HFFc6 (cell line): ENCODE measurements at regions not wholly inside any gene's neighbourhood (a gene's known extent, or its start where the extent isn't known, plus 50 kb on each side); places are given as distances from the start of the nearest gene placed in this dataset.

Experiments used
- DNase-seq: peaks from one replicate; pipeline ENCODE4 v3.0.0-alpha.2; 2018
- H3K27ac Mint-ChIP-seq: 2 replicates; pipeline ENCODE4 v1.8.0; 2020; ENCODE audit warnings: mild to moderate bottlenecking, mixed read lengths
- H3K27me3 Mint-ChIP-seq: 2 replicates; pipeline ENCODE4 v1.8.0; 2021; ENCODE audit warnings: mild to moderate bottlenecking, moderate library complexity, mixed read lengths; ENCODE audit not compliant: insufficient read depth
- H3K36me3 Mint-ChIP-seq: 2 replicates; pipeline ENCODE4 v1.8.0; 2021; ENCODE audit warnings: low read depth, mixed read lengths
- H3K4me1 Mint-ChIP-seq: 2 replicates; pipeline ENCODE4 v1.8.0; 2020; ENCODE audit warnings: low read depth, mixed read lengths
- H3K4me3 Mint-ChIP-seq: 2 replicates; pipeline ENCODE4 v1.8.0; 2020; ENCODE audit warnings: mild to moderate bottlenecking, moderate library complexity, mixed read lengths
- H3K9me3 Mint-ChIP-seq: 2 replicates; pipeline ENCODE4 v1.8.0; 2020; ENCODE audit warnings: mild to moderate bottlenecking, mixed read lengths
- TF ChIP-seq, protein P1 (sequence below): fragments of 200-600 bp; sonication (generic); IDR thresholded peaks from 2 replicates; pipeline ENCODE4 v1.5.0; 2021; ENCODE audit warnings: antibody characterized with exemption, mild to moderate bottlenecking

GRCh38 chr7:113684165-113684564, 234.6 kb downstream of the PPP1R3A start:
- TF ChIP-seq, protein P1, sequence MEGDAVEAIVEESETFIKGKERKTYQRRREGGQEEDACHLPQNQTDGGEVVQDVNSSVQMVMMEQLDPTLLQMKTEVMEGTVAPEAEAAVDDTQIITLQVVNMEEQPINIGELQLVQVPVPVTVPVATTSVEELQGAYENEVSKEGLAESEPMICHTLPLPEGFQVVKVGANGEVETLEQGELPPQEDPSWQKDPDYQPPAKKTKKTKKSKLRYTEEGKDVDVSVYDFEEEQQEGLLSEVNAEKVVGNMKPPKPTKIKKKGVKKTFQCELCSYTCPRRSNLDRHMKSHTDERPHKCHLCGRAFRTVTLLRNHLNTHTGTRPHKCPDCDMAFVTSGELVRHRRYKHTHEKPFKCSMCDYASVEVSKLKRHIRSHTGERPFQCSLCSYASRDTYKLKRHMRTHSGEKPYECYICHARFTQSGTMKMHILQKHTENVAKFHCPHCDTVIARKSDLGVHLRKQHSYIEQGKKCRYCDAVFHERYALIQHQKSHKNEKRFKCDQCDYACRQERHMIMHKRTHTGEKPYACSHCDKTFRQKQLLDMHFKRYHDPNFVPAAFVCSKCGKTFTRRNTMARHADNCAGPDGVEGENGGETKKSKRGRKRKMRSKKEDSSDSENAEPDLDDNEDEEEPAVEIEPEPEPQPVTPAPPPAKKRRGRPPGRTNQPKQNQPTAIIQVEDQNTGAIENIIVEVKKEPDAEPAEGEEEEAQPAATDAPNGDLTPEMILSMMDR: no peak
- H3K4me1 Mint-ChIP-seq: no peaks in the 10 kb centered on the region
- no peak overlapping the region for H3K27ac Mint-ChIP-seq
- no peaks in the 10 kb centered on the region for H3K27me3 Mint-ChIP-seq
- DNase-seq: no peak
- peaks cover 21% of the 10 kb centered on the region for H3K9me3 Mint-ChIP-seq
- H3K36me3 Mint-ChIP-seq: peaks cover 6% of the 10 kb centered on the region; the same call in 1 of the 2 replicates
- H3K4me3 Mint-ChIP-seq: no peak overlapping the region

DNA sequence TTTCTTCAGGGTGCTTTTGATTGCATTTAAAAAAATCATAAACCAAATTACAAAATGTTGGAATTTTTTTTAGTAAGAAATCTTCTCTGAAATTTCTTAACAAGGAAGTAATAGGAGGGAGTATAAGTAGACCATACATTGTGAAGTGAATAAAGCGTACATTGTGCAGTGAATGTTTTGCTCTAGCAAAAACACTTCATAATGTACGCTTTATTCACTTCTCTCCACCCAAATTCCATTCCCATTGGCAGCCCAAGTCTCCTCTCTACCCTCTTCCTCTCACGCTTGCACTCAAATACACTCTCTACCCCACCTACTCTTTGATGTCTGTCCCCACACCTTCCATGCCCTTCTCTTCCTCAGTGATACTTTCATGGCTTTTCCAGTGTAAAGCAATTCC, 241.0 kb downstream of the PPP1R3A start:
- no peaks in the 10 kb centered on the region for H3K36me3 Mint-ChIP-seq
- no peak overlapping the region for H3K27ac Mint-ChIP-seq
- H3K9me3 Mint-ChIP-seq: peaks cover 27% of the 10 kb centered on the region

DNA sequence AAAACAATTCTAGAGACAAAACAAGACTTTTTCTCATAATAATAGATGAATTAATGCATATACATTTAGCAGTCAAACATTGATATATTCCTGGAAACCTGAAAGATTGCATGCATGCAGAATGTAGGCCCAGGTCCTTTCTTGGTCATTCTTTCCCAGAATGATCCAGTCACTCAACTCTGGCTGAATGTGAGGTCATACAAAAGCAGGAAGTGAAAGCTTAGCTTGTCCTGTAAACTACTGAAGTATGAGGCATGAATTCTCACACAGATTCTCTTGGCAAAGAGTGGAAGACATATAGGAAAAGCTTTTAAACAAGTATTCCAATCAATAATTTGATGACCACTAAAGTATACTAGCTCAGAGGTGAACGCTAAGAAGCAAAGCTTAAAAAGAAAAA, 253.9 kb downstream of the PPP1R3A start:
- Mint-ChIP-seq H3K36me3 (no peaks in the 10 kb centered on the region), H3K27me3 (no peaks in the 10 kb centered on the region), H3K4me1 (no peaks in the 10 kb centered on the region), H3K9me3 (peaks cover 30% of the 10 kb centered on the region), H3K4me3 (no peak overlapping the region), H3K27ac (no peak overlapping the region)
- no peak for DNase-seq
- TF ChIP-seq, protein P1: no peak

More for the DNA sequence above, 241.0 kb downstream of the PPP1R3A start:
- no peak overlapping the region for H3K4me3 Mint-ChIP-seq
- TF ChIP-seq, protein P1: no peak
- no peaks in the 10 kb centered on the region for H3K27me3 Mint-ChIP-seq
- DNase-seq: no peak
- no peaks in the 10 kb centered on the region for H3K4me1 Mint-ChIP-seq

GRCh38 chr7:113659416-113659815, 259.4 kb downstream of the PPP1R3A start:
- Mint-ChIP-seq H3K36me3 (no peaks in the 10 kb centered on the region), H3K4me1 (no peaks in the 10 kb centered on the region), H3K9me3 (peaks cover 21% of the 10 kb centered on the region), H3K27ac (no peak overlapping the region), H3K4me3 (no peak overlapping the region), H3K27me3 (no peaks in the 10 kb centered on the region)
- TF ChIP-seq, protein P1: no peak
- no peak for DNase-seq

DNA sequence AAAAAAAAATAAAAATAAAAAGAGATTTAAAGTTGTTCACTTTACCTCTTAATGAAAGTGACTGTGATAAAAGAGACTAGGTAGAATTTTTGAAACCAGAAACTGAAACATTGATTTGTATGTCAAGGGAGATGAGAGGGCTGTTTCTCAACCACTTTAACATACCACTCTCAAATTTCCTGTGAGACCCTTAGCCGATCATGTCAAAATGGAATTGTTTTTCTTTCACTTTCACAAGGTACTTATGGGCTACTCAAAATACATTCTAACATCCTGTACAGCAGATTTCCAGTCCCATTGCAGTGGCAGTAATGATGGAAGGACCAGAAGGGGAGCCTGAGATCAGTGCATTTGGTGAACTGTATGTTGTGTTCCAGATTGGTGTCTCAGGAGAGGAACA, 261.2 kb downstream of the PPP1R3A start:
- Mint-ChIP-seq H3K4me1 (no peaks in the 10 kb centered on the region), H3K27me3 (no peaks in the 10 kb centered on the region), H3K36me3 (no peaks in the 10 kb centered on the region), H3K9me3 (peaks cover 23% of the 10 kb centered on the region), H3K27ac (no peak overlapping the region), H3K4me3 (no peak overlapping the region)
- TF ChIP-seq, protein P1: no peak
- DNase-seq: no peak

DNA sequence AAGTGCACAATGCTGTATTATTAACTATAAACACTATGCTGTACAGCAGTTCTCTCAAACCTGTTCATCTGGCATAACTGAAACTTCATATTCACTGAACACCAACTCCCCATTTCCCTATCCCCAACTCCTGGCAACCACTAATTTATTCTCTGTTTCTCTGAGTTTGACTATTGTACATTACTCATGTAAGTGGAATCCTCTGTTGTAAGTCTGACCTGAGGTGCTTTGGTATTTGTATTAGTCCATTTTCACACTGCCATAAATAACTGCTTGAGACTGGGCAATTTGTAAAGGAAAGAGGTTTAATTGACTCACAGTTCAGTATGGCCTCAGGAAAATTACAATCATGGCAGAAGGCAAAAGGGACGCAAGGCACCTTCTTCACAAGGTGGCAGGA, 266.3 kb downstream of the PPP1R3A start:
- Mint-ChIP-seq H3K4me3 (no peak overlapping the region), H3K27me3 (no peaks in the 10 kb centered on the region), H3K4me1 (no peaks in the 10 kb centered on the region), H3K27ac (no peak overlapping the region), H3K9me3 (peaks cover 23% of the 10 kb centered on the region), H3K36me3 (no peaks in the 10 kb centered on the region)
- TF ChIP-seq, protein P1: no peak
- no peak for DNase-seq
